HG03442 (cell line): ENCODE measurements at regions not wholly inside any gene's neighbourhood (a gene's known extent, or its start where the extent isn't known, plus 50 kb on each side); places are given as distances from the start of the nearest gene placed in this dataset.
"Not testable (repeated sequence)": the region's sequence is repeated elsewhere in the genome, so short reads cannot be mapped to it uniquely, and the experiment has no call there.

Experiments used
- ATAC-seq: cut with Tn5 transposase; IDR thresholded peaks from one replicate; pipeline ENCODE4 v1.9.1; 2021; ENCODE audit warnings: mild to moderate bottlenecking, moderate library complexity; ENCODE audit not compliant: unreplicated experiment

- ATAC-seq, result no peak
These were observed 387.3 kb downstream of the LIG4 start for GRCh38 chr13:107827840-107828549.

GRCh38 chr13:107824635-107825034, 390.7 kb downstream of the LIG4 start:
- ATAC-seq, result no peak

- no peak for ATAC-seq
These were observed 393.3 kb downstream of the LIG4 start for GRCh38 chr13:107822006-107822405.

- ATAC-seq, result no peak
These were observed 393.8 kb downstream of the LIG4 start for GRCh38 chr13:107821492-107821891.

GRCh38 chr13:107819071-107819470, 396.3 kb downstream of the LIG4 start:
- no peak for ATAC-seq

GRCh38 chr13:107817647-107818287, 397.6 kb downstream of the LIG4 start:
- no peak for ATAC-seq

- no peak for ATAC-seq
These were observed 403.3 kb downstream of the LIG4 start for GRCh38 chr13:107812014-107812412.

GRCh38 chr13:107811233-107812013, 403.9 kb downstream of the LIG4 start:
- ATAC-seq, result no peak

GRCh38 chr13:107809125-107809524, 406.2 kb downstream of the LIG4 start:
- ATAC-seq, result no peak

- no peak for ATAC-seq
These were observed 406.9 kb downstream of the LIG4 start for GRCh38 chr13:107808389-107808788.

- no peak for ATAC-seq
These were observed 407.8 kb downstream of the LIG4 start for GRCh38 chr13:107807306-107808073.

- ATAC-seq, result no peak
These were observed 408.6 kb downstream of the LIG4 start for GRCh38 chr13:107806726-107807125.

- ATAC-seq, result no peak
These were observed 411.4 kb downstream of the LIG4 start for GRCh38 chr13:107803822-107804495.

- no peak for ATAC-seq
These were observed 413.7 kb downstream of the LIG4 start for GRCh38 chr13:107801621-107802020.

- no peak for ATAC-seq
These were observed 416.3 kb downstream of the LIG4 start for GRCh38 chr13:107799001-107799400.

GRCh38 chr13:107790397-107790796, 424.9 kb downstream of the LIG4 start:
- ATAC-seq, result no peak

GRCh38 chr13:107788464-107789165, 426.7 kb downstream of the LIG4 start:
- no peak for ATAC-seq

- not testable (repeated sequence) for ATAC-seq
These were observed 432.7 kb downstream of the LIG4 start for GRCh38 chr13:107782646-107783045.

- no peak for ATAC-seq
These were observed 437.2 kb downstream of the LIG4 start for GRCh38 chr13:107778094-107778493.

- ATAC-seq, result no peak
These were observed 444.8 kb downstream of the LIG4 start for GRCh38 chr13:107770541-107770940.
